GM23338 (cell line): ENCODE measurements at regions not wholly inside any gene's neighbourhood (a gene's known extent, or its start where the extent isn't known, plus 50 kb on each side); places are given as distances from the start of the nearest gene placed in this dataset.

Experiments used
- CREB1 ChIP-seq: fragments of 250-450 bp; sonication (Bioruptor Pico); IDR thresholded peaks from 2 replicates; pipeline ENCODE4 v1.5.0; 2020; ENCODE audit warnings: low read depth, mild to moderate bottlenecking, moderate library complexity
- CTCF ChIP-seq, 2 experiments: fragments of 200-600 bp in 1 of 2; sonication (generic) in 1 of 2; conservative IDR thresholded peaks; 2 replicates each; pipeline versions ENCODE4 v1.5.1 to v1.6.1; 2016 to 2017; ENCODE audit warnings: antibody characterized with exemption in 2 of 2, low read depth in 2 of 2, mild to moderate bottlenecking in 2 of 2, moderate library complexity in 1 of 2
- ETS1 ChIP-seq: IDR thresholded peaks from 2 replicates; pipeline ENCODE4 v1.6.1; 2016; ENCODE audit warnings: antibody characterized with exemption
- EZH2 ChIP-seq: fragments of 200-600 bp; sonication (generic); IDR thresholded peaks from one replicate; pipeline ENCODE4 v1.8.0; 2017; ENCODE audit warnings: antibody characterized with exemption, mild to moderate bottlenecking, low read depth; ENCODE audit not compliant: unreplicated experiment
- EZH2phosphoT487 ChIP-seq: fragments of 200-600 bp; sonication (generic); IDR thresholded peaks from one replicate; pipeline ENCODE4 v1.8.1; 2018; ENCODE audit warnings: antibody characterized with exemption; ENCODE audit not compliant: unreplicated experiment
- JUNB ChIP-seq: IDR thresholded peaks from one replicate; pipeline ENCODE4 v1.6.1; 2016; ENCODE audit warnings: antibody characterized with exemption; ENCODE audit not compliant: unreplicated experiment
- NANOG ChIP-seq: IDR thresholded peaks from 2 replicates; pipeline ENCODE4 v1.6.1; 2016; ENCODE audit warnings: antibody characterized with exemption, borderline replicate concordance
- POLR2AphosphoS5 ChIP-seq: IDR thresholded peaks from 2 replicates; pipeline ENCODE4 v1.6.1; 2016; ENCODE audit warnings: antibody characterized with exemption, low read depth
- STAT1 ChIP-seq: IDR thresholded peaks from one replicate; pipeline ENCODE4 v1.6.1; 2016; ENCODE audit warnings: antibody characterized with exemption; ENCODE audit not compliant: unreplicated experiment
- ZNF114 ChIP-seq: fragments of 250-450 bp; sonication (Bioruptor Pico); IDR thresholded peaks from 2 replicates; pipeline ENCODE4 v1.5.0; 2020; ENCODE audit warnings: mild to moderate bottlenecking, moderate library complexity
- ZNF331 ChIP-seq: fragments of 250-450 bp; sonication (Bioruptor Pico); IDR thresholded peaks from 2 replicates; pipeline ENCODE4 v1.5.0; 2020; ENCODE audit warnings: low read depth, mild to moderate bottlenecking, moderate library complexity
- ZNF462 ChIP-seq: fragments of 250-450 bp; sonication (Bioruptor Pico); IDR thresholded peaks from 2 replicates; pipeline ENCODE4 v1.5.0; 2020; ENCODE audit warnings: mild to moderate bottlenecking, moderate library complexity
- TF ChIP-seq, protein P1 (sequence below): IDR thresholded peaks from one replicate; pipeline ENCODE4 v1.6.1; 2018; ENCODE audit warnings: antibody characterized with exemption; ENCODE audit not compliant: unreplicated experiment

GRCh38 chr7:32152576-32152975 is 82.4 kb upstream of the PDE1C start:
- TF ChIP-seq CTCF (conservative IDR thresholded peaks at IDR 0.05; ENCODE audit: low read depth in 2 of 2) (no peak), EZH2phosphoT487 (no peak), EZH2 (no peak), POLR2AphosphoS5 (no peak), JUNB (no peak), ZNF331 (CRISPR knock-in tag) (no peak), ZNF462 (CRISPR knock-in tag) (no peak), ETS1 (no peak), NANOG (no peak), CREB1 (CRISPR knock-in tag) (no peak), ZNF114 (CRISPR knock-in tag) (no peak), STAT1 (no peak)
- TF ChIP-seq, protein P1, sequence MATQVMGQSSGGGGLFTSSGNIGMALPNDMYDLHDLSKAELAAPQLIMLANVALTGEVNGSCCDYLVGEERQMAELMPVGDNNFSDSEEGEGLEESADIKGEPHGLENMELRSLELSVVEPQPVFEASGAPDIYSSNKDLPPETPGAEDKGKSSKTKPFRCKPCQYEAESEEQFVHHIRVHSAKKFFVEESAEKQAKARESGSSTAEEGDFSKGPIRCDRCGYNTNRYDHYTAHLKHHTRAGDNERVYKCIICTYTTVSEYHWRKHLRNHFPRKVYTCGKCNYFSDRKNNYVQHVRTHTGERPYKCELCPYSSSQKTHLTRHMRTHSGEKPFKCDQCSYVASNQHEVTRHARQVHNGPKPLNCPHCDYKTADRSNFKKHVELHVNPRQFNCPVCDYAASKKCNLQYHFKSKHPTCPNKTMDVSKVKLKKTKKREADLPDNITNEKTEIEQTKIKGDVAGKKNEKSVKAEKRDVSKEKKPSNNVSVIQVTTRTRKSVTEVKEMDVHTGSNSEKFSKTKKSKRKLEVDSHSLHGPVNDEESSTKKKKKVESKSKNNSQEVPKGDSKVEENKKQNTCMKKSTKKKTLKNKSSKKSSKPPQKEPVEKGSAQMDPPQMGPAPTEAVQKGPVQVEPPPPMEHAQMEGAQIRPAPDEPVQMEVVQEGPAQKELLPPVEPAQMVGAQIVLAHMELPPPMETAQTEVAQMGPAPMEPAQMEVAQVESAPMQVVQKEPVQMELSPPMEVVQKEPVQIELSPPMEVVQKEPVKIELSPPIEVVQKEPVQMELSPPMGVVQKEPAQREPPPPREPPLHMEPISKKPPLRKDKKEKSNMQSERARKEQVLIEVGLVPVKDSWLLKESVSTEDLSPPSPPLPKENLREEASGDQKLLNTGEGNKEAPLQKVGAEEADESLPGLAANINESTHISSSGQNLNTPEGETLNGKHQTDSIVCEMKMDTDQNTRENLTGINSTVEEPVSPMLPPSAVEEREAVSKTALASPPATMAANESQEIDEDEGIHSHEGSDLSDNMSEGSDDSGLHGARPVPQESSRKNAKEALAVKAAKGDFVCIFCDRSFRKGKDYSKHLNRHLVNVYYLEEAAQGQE: no peak
